HCT116 (cell line): ENCODE measurements at regions not wholly inside any gene's neighbourhood (a gene's known extent, or its start where the extent isn't known, plus 50 kb on each side); places are given as distances from the start of the nearest gene placed in this dataset.

Source experiments
- ATAC-seq: fragments of 200-7000 bp; cut with Tn5 transposase; 2 replicates; pipeline ENCODE4 v1.9.1; 2020; ENCODE audit warnings: mild to moderate bottlenecking, moderate library complexity
- BruUV-seq: library from RNA; stranded (reverse); fragments of 400-500 nt; replicated peaks from 2 replicates; lab custom pipeline; 2021; lab: Mats Ljungman, UMichigan
- CTCF ChIA-PET: fragments of 300-600 bp; sonication (Branson Sonifier 250); formaldehyde crosslinking; loops from one replicate; lab custom pipeline; 2021; ENCODE audit warnings: antibody characterized with exemption; lab: Charles Lee
- POLR2A ChIA-PET: fragments of 300-600, 350-600 bp; sonication (Branson Sonifier 250); formaldehyde crosslinking; loops from one replicate; lab custom pipeline; 2021; ENCODE audit warnings: antibody characterized with exemption; lab: Charles Lee
- RAD21 ChIA-PET, 2 experiments: fragments of 300-600 bp; sonication (Branson Sonifier 250); formaldehyde crosslinking; loops; one replicate each; lab custom pipeline; 2023; ENCODE audit warnings: low total read pairs in 2 of 2; ENCODE audit not compliant: uncharacterized antibody in 2 of 2, unreplicated experiment in 2 of 2, low non-redundant PET in 1 of 2; lab: Charles Lee
- DNase-seq: peaks from one replicate; pipeline ENCODE4 v3.0.0-alpha.2; 2010; ENCODE audit warnings: low read depth, low spot score
- H2AFZ ChIP-seq: fragments of 200-600 bp; shearing (Covaris generic), sonication (generic); 2 replicates; pipeline ENCODE4 v1.6.1; 2017; ENCODE audit warnings: low read depth, mixed run types, mixed read lengths, antibody characterized with exemption, low read length; ENCODE audit not compliant: poor library complexity, severe bottlenecking
- H3K27ac ChIP-seq: 2 replicates; pipeline ENCODE4 v1.5.1; 2012; ENCODE audit warnings: low read depth, low read length
- H3K27me3 ChIP-seq: fragments of 200-600 bp; sonication (generic); 2 replicates; pipeline ENCODE4 v1.6.1; 2016; ENCODE audit warnings: mixed run types, low read length, mixed read lengths; ENCODE audit not compliant: insufficient read depth
- H3K36me3 ChIP-seq, 2 experiments: fragments of 200-500 bp in 1 of 2; fragments of 200-600 bp in 1 of 2; sonication (Bioruptor generic) in 1 of 2; sonication (generic) in 1 of 2; 2 replicates each; pipeline versions ENCODE4 v1.5.1 to v1.6.1; 2014 to 2016; ENCODE audit warnings: low read length in 2 of 2, inconsistent platforms in 1 of 2, mixed read lengths in 1 of 2, mixed run types in 1 of 2; ENCODE audit not compliant: insufficient read depth in 2 of 2, control insufficient read depth in 1 of 2
- H3K4me1 ChIP-seq, 2 experiments: fragments of 200-600 bp in 1 of 2; sonication (generic) in 1 of 2; 2 replicates each; pipeline versions ENCODE4 v1.5.1 to v1.6.1; 2012 to 2017; ENCODE audit warnings: low read length in 2 of 2, inconsistent platforms in 1 of 2, mild to moderate bottlenecking in 1 of 2, mixed read lengths in 1 of 2, mixed run types in 1 of 2, moderate library complexity in 1 of 2; ENCODE audit not compliant: insufficient read depth in 2 of 2, control insufficient read depth in 1 of 2
- H3K4me2 ChIP-seq: fragments of 200-600 bp; sonication (generic); 2 replicates; pipeline ENCODE4 v1.6.1; 2017; ENCODE audit warnings: mixed run types, low read length, mixed read lengths
- H3K4me3 ChIP-seq, 2 experiments: fragments of 200-600 bp in 1 of 2; sonication (generic) in 1 of 2; replicated peaks in 1 of 2; 2 replicates each; pipeline ENCODE4 v1.5.1; 2011 to 2016; ENCODE audit warnings: low read length in 2 of 2, control low read depth in 1 of 2, low read depth in 1 of 2, mild to moderate bottlenecking in 1 of 2, mixed read lengths in 1 of 2, mixed run types in 1 of 2
- H3K79me2 ChIP-seq: fragments of 200-600 bp; sonication (generic); 2 replicates; pipeline ENCODE4 v1.6.1; 2017; ENCODE audit warnings: mild to moderate bottlenecking, mixed run types, low read length, moderate library complexity, mixed read lengths; ENCODE audit not compliant: insufficient read depth
- H3K9ac ChIP-seq: fragments of 200-600 bp; sonication (generic); 2 replicates; pipeline ENCODE4 v1.6.1; 2016; ENCODE audit warnings: low read length, mixed read lengths
- H3K9me2 ChIP-seq: fragments of 200-600 bp; sonication (generic), shearing (Covaris generic); 2 replicates; pipeline ENCODE4 v1.6.1; 2017; ENCODE audit warnings: mixed run types, mild to moderate bottlenecking, moderate library complexity; ENCODE audit not compliant: insufficient read depth
- H3K9me3 ChIP-seq, 2 experiments: fragments of 200-500 bp in 1 of 2; fragments of 200-600 bp in 1 of 2; sonication (Bioruptor generic) in 1 of 2; sonication (generic) in 1 of 2; 2 replicates each; pipeline ENCODE4 v1.6.1; 2014 to 2017; ENCODE audit warnings: low read length in 2 of 2, mixed read lengths in 2 of 2, inconsistent platforms in 1 of 2, low read depth in 1 of 2, mild to moderate bottlenecking in 1 of 2, mixed run types in 1 of 2, moderate library complexity in 1 of 2; ENCODE audit not compliant: control insufficient read depth in 1 of 2, insufficient read depth in 1 of 2
- H4K20me1 ChIP-seq: fragments of 200-600 bp; sonication (generic), shearing (Covaris generic); 2 replicates; pipeline ENCODE4 v1.6.1; 2017; ENCODE audit warnings: mixed run types, mild to moderate bottlenecking, moderate library complexity; ENCODE audit not compliant: insufficient read depth
- ATF3 ChIP-seq: IDR thresholded peaks from 2 replicates; pipeline ENCODE4 v1.6.1; 2012
- CTCF ChIP-seq, 3 experiments: fragments of 200-600 bp in 1 of 3; sonication (generic) in 1 of 3; IDR thresholded peaks in 2 of 3; conservative IDR thresholded peaks in 1 of 3; 2 replicates each; pipeline ENCODE4 v1.5.1; 2012 to 2017; ENCODE audit warnings: low read depth in 2 of 3, low read length in 2 of 3, antibody characterized with exemption in 1 of 3, borderline replicate concordance in 1 of 3, control low read depth in 1 of 3, mild to moderate bottlenecking in 1 of 3, mixed read lengths in 1 of 3, mixed run types in 1 of 3, moderate library complexity in 1 of 3; ENCODE audit not compliant: insufficient read depth in 1 of 3
- EGR1 ChIP-seq: IDR thresholded peaks from 2 replicates; pipeline ENCODE4 v1.6.1; 2012; ENCODE audit warnings: low read depth
- ELF1 ChIP-seq: IDR thresholded peaks from 2 replicates; pipeline ENCODE4 v1.6.1; 2012; ENCODE audit warnings: low read depth, borderline replicate concordance
- EZH2 ChIP-seq: fragments of 200-600 bp; sonication (generic); IDR thresholded peaks from 2 replicates; pipeline ENCODE4 v1.6.1; 2017; ENCODE audit warnings: antibody characterized with exemption, mixed run types
- FOSL1 ChIP-seq: IDR thresholded peaks from 2 replicates; pipeline ENCODE4 v1.6.1; 2012; ENCODE audit warnings: low read depth
- JUND ChIP-seq: IDR thresholded peaks from 2 replicates; pipeline ENCODE4 v1.6.1; 2012
- POLR2AphosphoS5 ChIP-seq: IDR thresholded peaks from 2 replicates; pipeline ENCODE4 v1.6.1; 2011; ENCODE audit warnings: mild to moderate bottlenecking, low read depth, low read length, moderate library complexity
- RAD21 ChIP-seq: IDR thresholded peaks from 2 replicates; pipeline ENCODE4 v1.6.1; 2012; ENCODE audit warnings: low read depth, mild to moderate bottlenecking
- REST ChIP-seq: IDR thresholded peaks from 2 replicates; pipeline ENCODE4 v1.6.1; 2012; ENCODE audit warnings: low read depth
- SIN3A ChIP-seq: IDR thresholded peaks from 2 replicates; pipeline ENCODE4 v1.6.1; 2012; ENCODE audit warnings: low read depth
- intact Hi-C: fragments of 100-400 bp; cut with micrococcal nuclease; formaldehyde crosslinking; loops from 2 replicates; pipeline ENCODE4 v1.10.0; 2022
- TF ChIP-seq, protein P1 (sequence below): IDR thresholded peaks from 2 replicates; pipeline ENCODE4 v1.6.1; 2011; ENCODE audit warnings: mild to moderate bottlenecking, low read length, moderate library complexity; ENCODE audit not compliant: insufficient replicate concordance; ENCODE audit errors: extremely low read depth

DNA sequence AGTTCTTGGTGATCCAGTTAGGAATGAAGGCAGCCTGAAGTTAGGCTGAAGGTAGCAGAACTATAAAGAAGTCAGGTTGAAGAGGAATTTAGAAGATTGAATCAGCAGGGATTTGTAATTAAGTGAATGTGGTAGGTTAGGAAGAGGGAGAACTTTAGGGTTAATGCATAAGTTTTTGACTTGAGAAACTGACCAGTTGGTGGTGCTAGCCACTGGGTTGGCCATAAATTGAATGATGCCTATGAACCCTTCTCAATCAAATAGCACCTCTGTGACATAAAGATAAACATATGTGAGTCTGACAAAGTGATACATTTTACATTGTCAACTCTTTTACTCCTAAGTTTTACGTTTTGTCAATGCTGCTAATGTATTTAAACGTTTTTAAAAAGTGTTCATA lies 290.6 kb upstream of the NAV3 start:
- Histone ChIP-seq H3K4me1 (no peaks in the 10 kb centered on the region), H3K9me2 (no peaks in the 10 kb centered on the region), H3K79me2 (no peaks in the 10 kb centered on the region), H2AFZ (no peak overlapping the region), H3K27ac (no peak overlapping the region), H3K9ac (no peak overlapping the region), H3K27me3 (no peaks in the 10 kb centered on the region), H3K36me3 (no peaks in the 10 kb centered on the region), H3K4me3 (no peak overlapping the region), H4K20me1 (no peaks in the 10 kb centered on the region), H3K4me2 (no peak overlapping the region), H3K9me3 (no peaks in the 10 kb centered on the region)
- CTCF ChIA-PET = no interaction called here
- no peak for DNase-seq
- BruUV-seq = no TSS peak
- TF ChIP-seq JUND = no peak
- no peak for TF ChIP-seq SIN3A
- TF ChIP-seq CTCF (IDR thresholded peaks at IDR 0.05 in 2 of 3, conservative IDR thresholded peaks at IDR 0.05 in 1 of 3; ENCODE audit: borderline replicate concordance in 1 of 3, insufficient read depth in 1 of 3, low read depth in 2 of 3, low read length in 2 of 3) = peak in 2 of 3 experiments; percentile 5 to 23; a peak in 1 of 6 replicates
- TF ChIP-seq ATF3 = no peak
- TF ChIP-seq RAD21 = peak; percentile 25; the same call in 1 of the 2 replicates
- POLR2A ChIA-PET = no interaction called here
- RAD21 ChIA-PET = interaction anchor here in 1 of 2 experiments (0.7 kb wide), 1 partner anchor 385 kb away, joined by 3 read pairs; no protein-coding TSS in a partner anchor
- no peak for ATAC-seq
- intact Hi-C loops = no loop called here

GRCh38 chr12:77537663-77538062 lies 293.0 kb upstream of the NAV3 start:
- Histone ChIP-seq H2AFZ (no peak overlapping the region), H3K27me3 (no peaks in the 10 kb centered on the region), H3K36me3 (no peaks in the 10 kb centered on the region), H4K20me1 (no peaks in the 10 kb centered on the region), H3K27ac (no peak overlapping the region), H3K4me3 (no peak overlapping the region), H3K79me2 (no peaks in the 10 kb centered on the region), H3K9ac (no peak overlapping the region), H3K4me2 (no peak overlapping the region), H3K9me3 (no peaks in the 10 kb centered on the region), H3K9me2 (no peaks in the 10 kb centered on the region), H3K4me1 (no peaks in the 10 kb centered on the region)
- ChIA-PET RAD21 (no interaction called here), POLR2A (no interaction called here), CTCF (no interaction called here)
- DNase-seq = no peak
- ATAC-seq = no peak
- intact Hi-C loops = no loop called here
- no TSS peak for BruUV-seq
- TF ChIP-seq SIN3A (no peak), EZH2 (no peak), REST (no peak), POLR2AphosphoS5 (no peak), ELF1 (no peak), EGR1 (no peak), FOSL1 (no peak), ATF3 (no peak)
- TF ChIP-seq, protein P1, sequence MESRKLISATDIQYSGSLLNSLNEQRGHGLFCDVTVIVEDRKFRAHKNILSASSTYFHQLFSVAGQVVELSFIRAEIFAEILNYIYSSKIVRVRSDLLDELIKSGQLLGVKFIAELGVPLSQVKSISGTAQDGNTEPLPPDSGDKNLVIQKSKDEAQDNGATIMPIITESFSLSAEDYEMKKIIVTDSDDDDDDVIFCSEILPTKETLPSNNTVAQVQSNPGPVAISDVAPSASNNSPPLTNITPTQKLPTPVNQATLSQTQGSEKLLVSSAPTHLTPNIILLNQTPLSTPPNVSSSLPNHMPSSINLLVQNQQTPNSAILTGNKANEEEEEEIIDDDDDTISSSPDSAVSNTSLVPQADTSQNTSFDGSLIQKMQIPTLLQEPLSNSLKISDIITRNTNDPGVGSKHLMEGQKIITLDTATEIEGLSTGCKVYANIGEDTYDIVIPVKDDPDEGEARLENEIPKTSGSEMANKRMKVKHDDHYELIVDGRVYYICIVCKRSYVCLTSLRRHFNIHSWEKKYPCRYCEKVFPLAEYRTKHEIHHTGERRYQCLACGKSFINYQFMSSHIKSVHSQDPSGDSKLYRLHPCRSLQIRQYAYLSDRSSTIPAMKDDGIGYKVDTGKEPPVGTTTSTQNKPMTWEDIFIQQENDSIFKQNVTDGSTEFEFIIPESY = no peak
